Cardiac muscle cell (in vitro differentiated cells and primary cell): ENCODE measurements at regions not wholly inside any gene's neighbourhood (a gene's known extent, or its start where the extent isn't known, plus 50 kb on each side); places are given as distances from the start of the nearest gene placed in this dataset.

Experiments
- DNase-seq, 2 donors: peaks; one replicate each; pipeline versions ENCODE4 v3.0.0 to v3.0.0-alpha.2; 2010 to 2017; ENCODE audit warnings: low read depth in 1 of 2, low spot score in 1 of 2
- H3K27ac ChIP-seq: fragments of 200-600 bp; sonication (generic); 2 replicates; pipeline ENCODE4 v1.5.1; 2016
- H3K27me3 ChIP-seq: fragments of 200-600 bp; sonication (generic); 2 replicates; pipeline ENCODE4 v1.6.0; 2016; ENCODE audit warnings: control low read depth
- H3K36me3 ChIP-seq: fragments of 200-600 bp; sonication (generic); 2 replicates; pipeline ENCODE4 v1.5.1; 2016; ENCODE audit warnings: control low read depth
- H3K4me1 ChIP-seq: fragments of 200-600 bp; sonication (generic); 2 replicates; pipeline ENCODE4 v1.8.1; 2017; ENCODE audit warnings: low read depth, mild to moderate bottlenecking, mixed run types
- H3K4me3 ChIP-seq: fragments of 200-600 bp; sonication (generic); 2 replicates; pipeline ENCODE4 v1.5.1; 2016; ENCODE audit warnings: mild to moderate bottlenecking
- H3K9me3 ChIP-seq: fragments of 200-600 bp; sonication (generic); 2 replicates; pipeline ENCODE4 v1.5.1; 2017; ENCODE audit warnings: low read depth, mild to moderate bottlenecking, control low read depth
- CTCF ChIP-seq: IDR thresholded peaks from 2 replicates; pipeline ENCODE4 v1.5.1; 2012; ENCODE audit warnings: low read depth, mild to moderate bottlenecking, low read length

- no peak overlapping the region for H3K4me3 ChIP-seq
- peak overlapping the region; percentile 54 for H3K27ac ChIP-seq
- peaks cover 18% of the 10 kb centered on the region for H3K4me1 ChIP-seq
- TF ChIP-seq CTCF: no peak
- no peaks in the 10 kb centered on the region for H3K27me3 ChIP-seq
- peak in 1 of 2 donors; percentile 48 for DNase-seq
- no peaks in the 10 kb centered on the region for H3K36me3 ChIP-seq
- no peaks in the 10 kb centered on the region for H3K9me3 ChIP-seq
Observed at GRCh38 chr12:25824734-25825133, 133.7 kb upstream of the RASSF8 start.

GRCh38 chr12:25825446-25825845 is 133.0 kb upstream of the RASSF8 start:
- Histone ChIP-seq H3K9me3 (no peaks in the 10 kb centered on the region), H3K27ac (no peak overlapping the region), H3K4me1 (peaks cover 18% of the 10 kb centered on the region), H3K36me3 (no peaks in the 10 kb centered on the region), H3K27me3 (no peaks in the 10 kb centered on the region), H3K4me3 (no peak overlapping the region)
- TF ChIP-seq CTCF: no peak
- DNase-seq: no peak

GRCh38 chr12:25827141-25827540 is 131.3 kb upstream of the RASSF8 start:
- H3K27ac ChIP-seq: no peak overlapping the region
- no peaks in the 10 kb centered on the region for H3K36me3 ChIP-seq
- H3K9me3 ChIP-seq: no peaks in the 10 kb centered on the region
- peaks cover 18% of the 10 kb centered on the region for H3K4me1 ChIP-seq
- DNase-seq: no peak
- TF ChIP-seq CTCF: no peak
- no peaks in the 10 kb centered on the region for H3K27me3 ChIP-seq
- H3K4me3 ChIP-seq: no peak overlapping the region

GRCh38 chr12:25827747-25828146 is 130.7 kb upstream of the RASSF8 start:
- no peak for TF ChIP-seq CTCF
- Histone ChIP-seq H3K27me3 (no peaks in the 10 kb centered on the region), H3K4me1 (peaks cover 18% of the 10 kb centered on the region), H3K4me3 (no peak overlapping the region), H3K9me3 (no peaks in the 10 kb centered on the region), H3K27ac (peak overlapping the region; percentile 52), H3K36me3 (no peaks in the 10 kb centered on the region)
- no peak for DNase-seq

- Histone ChIP-seq H3K9me3 (no peaks in the 10 kb centered on the region), H3K4me3 (no peak overlapping the region), H3K36me3 (no peaks in the 10 kb centered on the region), H3K27ac (peak overlapping the region; percentile 52), H3K27me3 (no peaks in the 10 kb centered on the region), H3K4me1 (peaks cover 18% of the 10 kb centered on the region)
- peak in 1 of 2 donors; percentile 25 for DNase-seq
- TF ChIP-seq CTCF: no peak
Observed at GRCh38 chr12:25828188-25828587, 130.3 kb upstream of the RASSF8 start.

- no peak overlapping the region for H3K4me3 ChIP-seq
- peak in 1 of 2 donors; percentile 98 for DNase-seq
- H3K4me1 ChIP-seq: peaks cover 23% of the 10 kb centered on the region
- no peak for TF ChIP-seq CTCF
- no peaks in the 10 kb centered on the region for H3K27me3 ChIP-seq
- no peaks in the 10 kb centered on the region for H3K36me3 ChIP-seq
- H3K9me3 ChIP-seq: no peaks in the 10 kb centered on the region
- no peak overlapping the region for H3K27ac ChIP-seq
Observed at GRCh38 chr12:25829192-25829591, 129.3 kb upstream of the RASSF8 start.
